Mesendoderm (in vitro differentiated cells): ENCODE measurements at regions not wholly inside any gene's neighbourhood (a gene's known extent, or its start where the extent isn't known, plus 50 kb on each side); places are given as distances from the start of the nearest gene placed in this dataset.

ENCODE experiments used
- DNase-seq: peaks from one replicate; pipeline ENCODE4 v3.0.0; 2013
- H2AK5ac ChIP-seq: 2 replicates; pipeline ENCODE4 v1.6.1; 2013; ENCODE audit warnings: low read length, inconsistent platforms
- H2BK120ac ChIP-seq: 2 replicates; pipeline ENCODE4 v1.6.1; 2013; ENCODE audit warnings: low read depth, mild to moderate bottlenecking, low read length, moderate library complexity, mixed read lengths
- H2BK15ac ChIP-seq: replicated peaks from 2 replicates; pipeline ENCODE4 v1.6.1; 2013; ENCODE audit warnings: low read depth, mild to moderate bottlenecking, moderate library complexity
- H2BK5ac ChIP-seq: 2 replicates; pipeline ENCODE4 v1.6.1; 2013; ENCODE audit warnings: low read length, inconsistent platforms
- H3K18ac ChIP-seq: 2 replicates; pipeline ENCODE4 v1.6.1; 2013; ENCODE audit warnings: mild to moderate bottlenecking, low read length, mixed read lengths
- H3K23ac ChIP-seq: one replicate; pipeline ENCODE4 v1.6.1; 2013; ENCODE audit warnings: low read length
- H3K27ac ChIP-seq: 2 replicates; pipeline ENCODE4 v1.5.1; 2013; ENCODE audit warnings: low read depth, mild to moderate bottlenecking, inconsistent platforms, low read length, moderate library complexity
- H3K27me3 ChIP-seq: 2 replicates; pipeline ENCODE4 v1.6.1; 2013; ENCODE audit warnings: low read length, control low read depth, mild to moderate bottlenecking, inconsistent platforms; ENCODE audit not compliant: insufficient read depth, poor library complexity
- H3K36me3 ChIP-seq: 2 replicates; pipeline ENCODE4 v1.6.1; 2013; ENCODE audit warnings: low read length, inconsistent platforms; ENCODE audit not compliant: control insufficient read depth, insufficient read depth
- H3K4ac ChIP-seq: one replicate; pipeline ENCODE4 v1.6.1; 2013; ENCODE audit warnings: low read depth, mild to moderate bottlenecking, low read length, moderate library complexity
- H3K4me1 ChIP-seq: 2 replicates; pipeline ENCODE4 v1.6.1; 2013; ENCODE audit warnings: low read depth, low read length, inconsistent platforms; ENCODE audit not compliant: control insufficient read depth
- H3K4me2 ChIP-seq: 2 replicates; pipeline ENCODE4 v1.6.1; 2013; ENCODE audit warnings: low read length
- H3K4me3 ChIP-seq: 2 replicates; pipeline ENCODE4 v1.5.1; 2013; ENCODE audit warnings: mild to moderate bottlenecking, low read length
- H3K56ac ChIP-seq: one replicate; pipeline ENCODE4 v1.6.1; 2013; ENCODE audit warnings: low read length
- H3K79me1 ChIP-seq: 2 replicates; pipeline ENCODE4 v1.6.1; 2013; ENCODE audit warnings: low read length, inconsistent platforms
- H3K79me2 ChIP-seq: 2 replicates; pipeline ENCODE4 v1.6.1; 2013; ENCODE audit warnings: mild to moderate bottlenecking, low read length; ENCODE audit not compliant: control insufficient read depth, insufficient read depth
- H3K9ac ChIP-seq: 2 replicates; pipeline ENCODE4 v1.6.1; 2013; ENCODE audit warnings: low read length, inconsistent platforms
- H4K5ac ChIP-seq: one replicate; pipeline ENCODE4 v1.6.1; 2013; ENCODE audit warnings: low read length
- H4K8ac ChIP-seq: one replicate; pipeline ENCODE4 v1.6.1; 2013; ENCODE audit warnings: low read depth, mild to moderate bottlenecking, control low read depth, low read length, moderate library complexity
- WGBS: extraction: QIAGEN DNeasy Blood & Tissue Kit; methylation state at CpG from one replicate; pipeline ENCODE4 v1.1.7; 2013; ENCODE audit warnings: low lambda C conversion rate, missing lambda C conversion rate; ENCODE audit not compliant: insufficient coverage; ENCODE audit errors: extremely low coverage; 5-methylcytosine and 5-hydroxymethylcytosine counted together

DNA sequence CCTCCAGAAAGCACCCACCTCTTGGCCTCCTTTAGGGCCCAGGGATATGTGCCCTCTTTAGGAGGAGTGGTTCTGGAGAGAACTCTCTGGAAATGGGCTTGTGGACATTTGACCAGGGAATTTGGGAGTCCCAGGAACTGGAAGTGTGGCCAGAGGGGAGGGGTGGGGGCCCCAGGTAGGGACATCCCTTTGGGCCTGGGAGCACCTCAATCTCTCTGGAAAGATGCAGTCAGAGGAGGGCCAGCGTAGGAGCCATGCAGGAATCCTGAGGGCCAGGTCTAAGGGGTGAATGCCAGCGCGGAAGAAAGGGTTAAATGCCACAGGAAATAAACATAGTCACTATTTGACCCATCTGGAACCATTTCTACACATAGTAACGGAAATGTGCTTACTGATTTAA, 50.3 kb upstream of the ITGA11 start:
- Histone ChIP-seq H3K18ac (no peak overlapping the region), H3K4me2 (no peak overlapping the region), H4K8ac (no peak overlapping the region), H3K36me3 (no peaks in the 10 kb centered on the region), H2BK15ac (no peak overlapping the region), H3K4me3 (no peak overlapping the region), H2BK5ac (no peak overlapping the region), H3K9ac (no peak overlapping the region), H3K56ac (no peak overlapping the region), H3K27ac (no peak overlapping the region), H3K79me1 (no peaks in the 10 kb centered on the region), H3K23ac (no peak overlapping the region), H3K4ac (no peak overlapping the region), H3K4me1 (no peaks in the 10 kb centered on the region), H2BK120ac (no peak overlapping the region), H4K5ac (no peak overlapping the region), H2AK5ac (no peak overlapping the region), H3K79me2 (no peaks in the 10 kb centered on the region), H3K27me3 (no peaks in the 10 kb centered on the region)
- WGBS, result no CpG with 5 or more reads among the region's 4 CpGs
- DNase-seq, result no peak

DNA sequence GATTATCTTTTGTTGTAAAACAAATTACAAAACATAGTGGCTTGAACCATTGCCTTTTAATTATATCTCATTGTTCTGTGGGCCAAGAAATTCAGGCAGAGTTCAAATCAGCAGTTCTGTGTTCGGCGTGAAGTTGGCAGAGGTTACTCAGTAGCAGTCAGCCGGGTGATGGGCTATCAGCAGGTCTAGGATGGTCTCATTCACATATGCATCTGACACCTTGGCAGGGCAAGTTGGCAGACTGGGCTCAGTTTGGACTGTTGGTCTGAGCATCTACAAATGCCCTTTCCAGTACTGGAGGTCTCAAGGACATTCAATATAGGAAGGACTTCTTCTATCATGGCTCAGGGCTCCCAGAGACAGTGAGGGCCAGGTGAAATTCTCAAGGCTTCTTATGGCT, 51.2 kb upstream of the ITGA11 start:
- Histone ChIP-seq H3K79me2 (no peaks in the 10 kb centered on the region), H3K4me1 (no peaks in the 10 kb centered on the region), H2BK120ac (no peak overlapping the region), H3K27me3 (no peaks in the 10 kb centered on the region), H3K79me1 (no peaks in the 10 kb centered on the region), H3K36me3 (no peaks in the 10 kb centered on the region), H4K8ac (no peak overlapping the region), H2AK5ac (no peak overlapping the region), H2BK15ac (no peak overlapping the region), H3K27ac (no peak overlapping the region), H3K4me3 (no peak overlapping the region), H3K56ac (no peak overlapping the region), H4K5ac (no peak overlapping the region), H2BK5ac (no peak overlapping the region), H3K23ac (no peak overlapping the region), H3K4me2 (no peak overlapping the region), H3K18ac (no peak overlapping the region), H3K9ac (no peak overlapping the region), H3K4ac (no peak overlapping the region)
- DNase-seq, result no peak
- no CpG with 5 or more reads among the region's 3 CpGs for WGBS

- H3K56ac ChIP-seq, result no peak overlapping the region
These were observed 52.3 kb upstream of the ITGA11 start for GRCh38 chr15:68484220-68484619.

GRCh38 chr15:68484696-68485400, 52.9 kb upstream of the ITGA11 start:
- DNase-seq, result no peak
- no peak overlapping the region for H3K27ac ChIP-seq
- H3K4me1 ChIP-seq, result no peaks in the 10 kb centered on the region

More at GRCh38 chr15:68484220-68484619, 52.3 kb upstream of the ITGA11 start:
- Histone ChIP-seq H2AK5ac (no peak overlapping the region), H2BK5ac (no peak overlapping the region), H3K27ac (no peak overlapping the region), H3K36me3 (no peaks in the 10 kb centered on the region), H4K5ac (no peak overlapping the region), H3K4me3 (no peak overlapping the region), H3K4me1 (no peaks in the 10 kb centered on the region), H3K4me2 (no peak overlapping the region), H4K8ac (no peak overlapping the region), H2BK120ac (no peak overlapping the region), H2BK15ac (no peak overlapping the region), H3K27me3 (no peaks in the 10 kb centered on the region), H3K18ac (no peak overlapping the region), H3K9ac (no peak overlapping the region), H3K23ac (no peak overlapping the region), H3K79me2 (no peaks in the 10 kb centered on the region), H3K79me1 (no peaks in the 10 kb centered on the region), H3K4ac (no peak overlapping the region)
- no peak for DNase-seq

GRCh38 chr15:68485721-68486360, 53.9 kb upstream of the ITGA11 start:
- Histone ChIP-seq H3K9ac (no peak overlapping the region), H4K8ac (no peak overlapping the region), H3K4me2 (no peak overlapping the region), H2BK120ac (no peak overlapping the region), H2BK5ac (no peak overlapping the region), H3K27me3 (no peaks in the 10 kb centered on the region), H3K79me2 (no peaks in the 10 kb centered on the region), H3K4me1 (no peaks in the 10 kb centered on the region), H3K36me3 (no peaks in the 10 kb centered on the region), H3K4ac (no peak overlapping the region), H3K27ac (no peak overlapping the region), H3K23ac (no peak overlapping the region), H3K18ac (no peak overlapping the region), H2AK5ac (no peak overlapping the region), H4K5ac (no peak overlapping the region), H2BK15ac (no peak overlapping the region), H3K56ac (no peak overlapping the region), H3K4me3 (no peak overlapping the region), H3K79me1 (no peaks in the 10 kb centered on the region)
- DNase-seq, result no peak
- WGBS, result no CpG with 5 or more reads among the region's 6 CpGs

More at GRCh38 chr15:68484696-68485400, 52.9 kb upstream of the ITGA11 start:
- no peak overlapping the region for H3K9ac ChIP-seq
- H3K4me3 ChIP-seq, result no peak overlapping the region
- no peak overlapping the region for H4K5ac ChIP-seq
- no peak overlapping the region for H4K8ac ChIP-seq
- H3K4ac ChIP-seq, result no peak overlapping the region
- WGBS, result no CpG with 5 or more reads among the region's 14 CpGs
- no peak overlapping the region for H3K23ac ChIP-seq
- H2AK5ac ChIP-seq, result no peak overlapping the region
- no peak overlapping the region for H3K56ac ChIP-seq
- no peak overlapping the region for H3K4me2 ChIP-seq
- no peak overlapping the region for H2BK5ac ChIP-seq
- H3K79me1 ChIP-seq, result no peaks in the 10 kb centered on the region
- no peak overlapping the region for H2BK15ac ChIP-seq
- no peak overlapping the region for H2BK120ac ChIP-seq
- no peaks in the 10 kb centered on the region for H3K79me2 ChIP-seq
- no peaks in the 10 kb centered on the region for H3K27me3 ChIP-seq
- H3K18ac ChIP-seq, result no peak overlapping the region
- H3K36me3 ChIP-seq, result no peaks in the 10 kb centered on the region
